H9 (cell line): ENCODE measurements at regions not wholly inside any gene's neighbourhood (a gene's known extent, or its start where the extent isn't known, plus 50 kb on each side); places are given as distances from the start of the nearest gene placed in this dataset.

Source experiments
- DNase-seq: peaks from one replicate; pipeline ENCODE4 v3.0.0-alpha.2; 2017
- H2AFZ ChIP-seq: one replicate; pipeline ENCODE4 v1.6.1; 2013; ENCODE audit warnings: mild to moderate bottlenecking, low read length, control low read depth, moderate library complexity
- H2AK5ac ChIP-seq: 2 replicates; pipeline ENCODE4 v1.6.1; 2013; ENCODE audit warnings: low read length, control low read depth, mixed read lengths; ENCODE audit not compliant: insufficient read length
- H2BK120ac ChIP-seq: one replicate; pipeline ENCODE4 v1.6.1; 2013; ENCODE audit warnings: low read depth, mild to moderate bottlenecking, low read length, control low read depth, inconsistent platforms; ENCODE audit not compliant: poor library complexity, severe bottlenecking
- H2BK12ac ChIP-seq: 2 replicates; pipeline ENCODE4 v1.6.1; 2013; ENCODE audit warnings: low read length, control low read depth, mixed read lengths, low read depth; ENCODE audit not compliant: insufficient read length
- H2BK15ac ChIP-seq: 2 replicates; pipeline ENCODE4 v1.6.1; 2013; ENCODE audit warnings: low read depth, low read length, control low read depth
- H2BK20ac ChIP-seq: one replicate; pipeline ENCODE4 v1.6.1; 2013; ENCODE audit warnings: low read depth, mild to moderate bottlenecking, low read length, control low read depth, inconsistent platforms; ENCODE audit not compliant: poor library complexity, severe bottlenecking
- H2BK5ac ChIP-seq: 2 replicates; pipeline ENCODE4 v1.6.1; 2013; ENCODE audit warnings: low read length, control low read depth, mixed read lengths; ENCODE audit not compliant: insufficient read length
- H3K14ac ChIP-seq: 2 replicates; pipeline ENCODE4 v1.6.1; 2013; ENCODE audit warnings: low read length, control low read depth; ENCODE audit not compliant: insufficient read depth
- H3K18ac ChIP-seq: 2 replicates; pipeline ENCODE4 v1.6.1; 2013; ENCODE audit warnings: low read depth, mild to moderate bottlenecking, mixed read lengths, low read length, control low read depth; ENCODE audit not compliant: insufficient read length
- H3K23ac ChIP-seq: 2 replicates; pipeline ENCODE4 v1.6.1; 2013; ENCODE audit warnings: low read length, control low read depth, mixed read lengths, low read depth; ENCODE audit not compliant: insufficient read length
- H3K23me2 ChIP-seq: 2 replicates; pipeline ENCODE4 v1.6.1; 2013; ENCODE audit warnings: low read depth, mild to moderate bottlenecking, mixed read lengths, low read length, control low read depth; ENCODE audit not compliant: insufficient read length, poor library complexity, severe bottlenecking
- H3K27ac ChIP-seq: 2 replicates; pipeline ENCODE4 v1.5.1; 2013; ENCODE audit warnings: low read length, control low read depth, mixed read lengths, low read depth; ENCODE audit not compliant: insufficient read length
- H3K27me3 ChIP-seq: 2 replicates; pipeline ENCODE4 v1.6.1; 2013; ENCODE audit warnings: low read length, control low read depth, inconsistent platforms; ENCODE audit not compliant: insufficient read depth
- H3K4ac ChIP-seq: 2 replicates; pipeline ENCODE4 v1.6.1; 2013; ENCODE audit warnings: low read depth, mild to moderate bottlenecking, control low read depth, inconsistent platforms, low read length, moderate library complexity
- H3K4me1 ChIP-seq: 2 replicates; pipeline ENCODE4 v1.6.1; 2013; ENCODE audit warnings: low read length, control low read depth, inconsistent platforms; ENCODE audit not compliant: insufficient read depth
- H3K4me2 ChIP-seq: 2 replicates; pipeline ENCODE4 v1.6.1; 2013; ENCODE audit warnings: low read length, control low read depth, mixed read lengths; ENCODE audit not compliant: insufficient read length, insufficient read depth
- H3K56ac ChIP-seq: 2 replicates; pipeline ENCODE4 v1.6.1; 2013; ENCODE audit warnings: low read depth, mild to moderate bottlenecking, mixed read lengths, low read length, control low read depth; ENCODE audit not compliant: insufficient read length
- H3K79me1 ChIP-seq: 2 replicates; pipeline ENCODE4 v1.6.1; 2013; ENCODE audit warnings: low read depth, mild to moderate bottlenecking, moderate library complexity, low read length, control low read depth, inconsistent platforms; ENCODE audit not compliant: insufficient read depth, poor library complexity, severe bottlenecking
- H3K79me2 ChIP-seq: 2 replicates; pipeline ENCODE4 v1.6.1; 2013; ENCODE audit warnings: low read length, control low read depth, inconsistent platforms; ENCODE audit not compliant: insufficient read depth
- H3K9ac ChIP-seq: 2 replicates; pipeline ENCODE4 v1.6.1; 2013; ENCODE audit warnings: low read length, control low read depth, mixed read lengths; ENCODE audit not compliant: insufficient read length; ENCODE audit errors: extremely low read depth
- H3K9me3 ChIP-seq: one replicate; pipeline ENCODE4 v1.6.1; 2013; ENCODE audit warnings: low read depth, low read length, inconsistent platforms; ENCODE audit not compliant: control insufficient read depth
- H3T11ph ChIP-seq: one replicate; pipeline ENCODE4 v1.6.1; 2013; ENCODE audit warnings: mild to moderate bottlenecking, low read length, control low read depth, inconsistent platforms
- H4K20me1 ChIP-seq: one replicate; pipeline ENCODE4 v1.6.1; 2013; ENCODE audit not compliant: control insufficient read depth, insufficient read length, insufficient read depth
- H4K5ac ChIP-seq: 2 replicates; pipeline ENCODE4 v1.6.1; 2013; ENCODE audit warnings: low read depth, mild to moderate bottlenecking, mixed read lengths, low read length, control low read depth; ENCODE audit not compliant: insufficient read length
- H4K8ac ChIP-seq: replicated peaks from 2 replicates; pipeline ENCODE4 v1.6.1; 2013; ENCODE audit warnings: low read length, control low read depth, mixed read lengths, low read depth; ENCODE audit not compliant: insufficient read length
- H4K91ac ChIP-seq: 2 replicates; pipeline ENCODE4 v1.6.1; 2013; ENCODE audit warnings: low read depth, mild to moderate bottlenecking, moderate library complexity, mixed read lengths, low read length, control low read depth; ENCODE audit not compliant: insufficient read length
- H3K27ac Mint-ChIP-seq, 3 experiments: 2 replicates in 2 of 3; 3 replicates in 1 of 3; pipeline ENCODE4 v1.8.0; 2020 to 2021; ENCODE audit warnings: mixed read lengths in 3 of 3, mild to moderate bottlenecking in 1 of 3, moderate library complexity in 1 of 3
- H3K27me3 Mint-ChIP-seq: 2 replicates; pipeline ENCODE4 v1.8.0; 2021; ENCODE audit warnings: low read depth, mild to moderate bottlenecking, moderate library complexity, mixed read lengths
- H3K36me3 Mint-ChIP-seq, 3 experiments: 2 replicates in 2 of 3; 3 replicates in 1 of 3; pipeline ENCODE4 v1.8.0; 2020 to 2021; ENCODE audit warnings: low read depth in 3 of 3, mixed read lengths in 3 of 3; ENCODE audit not compliant: insufficient read depth in 1 of 3
- H3K4me1 Mint-ChIP-seq, 2 experiments: 2 replicates each; pipeline ENCODE4 v1.8.0; 2020; ENCODE audit warnings: mixed read lengths in 2 of 2
- H3K4me3 Mint-ChIP-seq, 2 experiments: 2 replicates in 1 of 2; 3 replicates in 1 of 2; pipeline ENCODE4 v1.8.0; 2020 to 2021; ENCODE audit warnings: mild to moderate bottlenecking in 2 of 2, mixed read lengths in 2 of 2, moderate library complexity in 1 of 2
- H3K9me3 Mint-ChIP-seq, 2 experiments: 2 replicates in 1 of 2; 3 replicates in 1 of 2; pipeline ENCODE4 v1.8.0; 2020; ENCODE audit warnings: mild to moderate bottlenecking in 2 of 2, mixed read lengths in 2 of 2, moderate library complexity in 1 of 2
- CTCF ChIP-seq: fragments of 200-600 bp; sonication (generic); conservative IDR thresholded peaks from 3 replicates; pipeline ENCODE4 v1.8.0; 2021; ENCODE audit warnings: antibody characterized with exemption, mild to moderate bottlenecking
- WGBS: extraction: QIAGEN DNeasy Blood & Tissue Kit; methylation state at CpG from one replicate; pipeline ENCODE4 v1.1.7; 2013; ENCODE audit warnings: missing lambda C conversion rate, low lambda C conversion rate, mixed read lengths; ENCODE audit not compliant: insufficient read length; ENCODE audit errors: extremely low coverage; 5-methylcytosine and 5-hydroxymethylcytosine counted together

- Histone ChIP-seq H3K18ac (no peak overlapping the region), H4K20me1 (no peaks in the 10 kb centered on the region), H3K4ac (no peak overlapping the region), H3K27me3 (no peaks in the 10 kb centered on the region), H2AFZ (no peak overlapping the region), H4K5ac (no peak overlapping the region), H3K79me1 (no peaks in the 10 kb centered on the region), H3K9me3 (no peaks in the 10 kb centered on the region), H2BK12ac (no peak overlapping the region), H2BK20ac (no peak overlapping the region), H3K4me1 (no peaks in the 10 kb centered on the region), H4K8ac (no peak overlapping the region), H3K23me2 (no peaks in the 10 kb centered on the region), H2BK5ac (no peak overlapping the region), H3K27ac (no peak overlapping the region), H2BK15ac (no peak overlapping the region), H2AK5ac (no peak overlapping the region), H2BK120ac (no peak overlapping the region), H3K79me2 (no peaks in the 10 kb centered on the region), H3K56ac (no peak overlapping the region), H3K23ac (no peak overlapping the region), H3T11ph (no peak overlapping the region), H3K14ac (no peak overlapping the region), H4K91ac (no peak overlapping the region), H3K9ac (no peak overlapping the region), H3K4me2 (no peak overlapping the region)
- H3K4me3 Mint-ChIP-seq = no peak overlapping the region
- H3K36me3 Mint-ChIP-seq = no peaks in the 10 kb centered on the region
- H3K4me1 Mint-ChIP-seq = peaks cover 1 to 5% of the 10 kb centered on the region in 2 experiments
- DNase-seq = no peak
- H3K27me3 Mint-ChIP-seq = no peaks in the 10 kb centered on the region
- no CpG with 5 or more reads among the region's 15 CpGs for WGBS
- no peak for TF ChIP-seq CTCF
- peaks cover 4% of the 10 kb centered on the region in 2 experiments; a peak in 3 of 5 replicates for H3K9me3 Mint-ChIP-seq
- H3K27ac Mint-ChIP-seq = no peak overlapping the region; a peak in 1 of 7 replicates
Observed at GRCh38 chr2:236449167-236449761, 120.4 kb upstream of the ACKR3 start.
